ENCODE measurements at regions not wholly inside any gene's neighbourhood (a gene's known extent, or its start where the extent isn't known, plus 50 kb on each side); places are given as distances from the start of the nearest gene placed in this dataset.

GRCh38 chr13:89281331-89281730 is 1610.2 kb downstream of the SLITRK5 start:
- DNase-seq (ENCODE audit: insufficient read length) (no peak), FAIRE-seq (no peak)
- TF ChIP-seq POLR2A (IDR thresholded peaks at IDR 0.05; ENCODE audit: low read depth, low read length) (no peak), TAF1 (IDR thresholded peaks at IDR 0.05; ENCODE audit: borderline replicate concordance, low read depth, low read length) (no peak), POLR2AphosphoS5 (IDR thresholded peaks at IDR 0.05; ENCODE audit: low read depth, low read length) (no peak)

GRCh38 chr13:89282241-89282640 is 1611.1 kb downstream of the SLITRK5 start:
- DNase-seq (ENCODE audit: insufficient read length) (no peak), FAIRE-seq (no peak)
- TF ChIP-seq POLR2AphosphoS5 (IDR thresholded peaks at IDR 0.05; ENCODE audit: low read depth, low read length): no peak
- no peak for TF ChIP-seq POLR2A (IDR thresholded peaks at IDR 0.05; ENCODE audit: low read depth, low read length)
- no peak for TF ChIP-seq TAF1 (IDR thresholded peaks at IDR 0.05; ENCODE audit: borderline replicate concordance, low read depth, low read length)

GRCh38 chr13:89287381-89287780 is 1616.2 kb downstream of the SLITRK5 start:
- DNase-seq (ENCODE audit: insufficient read length): no peak
- FAIRE-seq: no peak
- TF ChIP-seq POLR2A (IDR thresholded peaks at IDR 0.05; ENCODE audit: low read depth, low read length): no peak
- TF ChIP-seq POLR2AphosphoS5 (IDR thresholded peaks at IDR 0.05; ENCODE audit: low read depth, low read length): no peak
- TF ChIP-seq TAF1 (IDR thresholded peaks at IDR 0.05; ENCODE audit: borderline replicate concordance, low read depth, low read length): no peak

- DNase-seq (ENCODE audit: insufficient read length): no peak
- FAIRE-seq: no peak
- TF ChIP-seq POLR2A (IDR thresholded peaks at IDR 0.05; ENCODE audit: low read depth, low read length): no peak
- TF ChIP-seq TAF1 (IDR thresholded peaks at IDR 0.05; ENCODE audit: borderline replicate concordance, low read depth, low read length): no peak
- TF ChIP-seq POLR2AphosphoS5 (IDR thresholded peaks at IDR 0.05; ENCODE audit: low read depth, low read length): no peak
Observed at GRCh38 chr13:89294115-89294867, 1623.1 kb downstream of the SLITRK5 start.

GRCh38 chr13:89307278-89307677 is 1636.1 kb downstream of the SLITRK5 start:
- FAIRE-seq (no peak), DNase-seq (ENCODE audit: insufficient read length) (no peak)
- TF ChIP-seq POLR2AphosphoS5 (IDR thresholded peaks at IDR 0.05; ENCODE audit: low read depth, low read length) (no peak), TAF1 (IDR thresholded peaks at IDR 0.05; ENCODE audit: borderline replicate concordance, low read depth, low read length) (no peak), POLR2A (IDR thresholded peaks at IDR 0.05; ENCODE audit: low read depth, low read length) (no peak)

GRCh38 chr13:89310943-89311672 is 1639.9 kb downstream of the SLITRK5 start:
- TF ChIP-seq POLR2AphosphoS5 (IDR thresholded peaks at IDR 0.05; ENCODE audit: low read depth, low read length): no peak
- no peak for TF ChIP-seq TAF1 (IDR thresholded peaks at IDR 0.05; ENCODE audit: borderline replicate concordance, low read depth, low read length)
- no peak for TF ChIP-seq POLR2A (IDR thresholded peaks at IDR 0.05; ENCODE audit: low read depth, low read length)
- no peak for FAIRE-seq
- no peak for DNase-seq (ENCODE audit: insufficient read length)

GRCh38 chr13:89315287-89315686 is 1644.1 kb downstream of the SLITRK5 start:
- FAIRE-seq (no peak), DNase-seq (ENCODE audit: insufficient read length) (no peak)
- TF ChIP-seq POLR2A (IDR thresholded peaks at IDR 0.05; ENCODE audit: low read depth, low read length) (no peak), TAF1 (IDR thresholded peaks at IDR 0.05; ENCODE audit: borderline replicate concordance, low read depth, low read length) (no peak), POLR2AphosphoS5 (IDR thresholded peaks at IDR 0.05; ENCODE audit: low read depth, low read length) (no peak)

- no peak for TF ChIP-seq POLR2A (IDR thresholded peaks at IDR 0.05; ENCODE audit: low read depth, low read length)
- no peak for TF ChIP-seq TAF1 (IDR thresholded peaks at IDR 0.05; ENCODE audit: borderline replicate concordance, low read depth, low read length)
- no peak for TF ChIP-seq POLR2AphosphoS5 (IDR thresholded peaks at IDR 0.05; ENCODE audit: low read depth, low read length)
- DNase-seq (ENCODE audit: insufficient read length) (no peak), FAIRE-seq (no peak)
Observed at GRCh38 chr13:89322466-89322865, 1651.3 kb downstream of the SLITRK5 start.

- DNase-seq (ENCODE audit: insufficient read length) (no peak), FAIRE-seq (no peak)
- no peak for TF ChIP-seq TAF1 (IDR thresholded peaks at IDR 0.05; ENCODE audit: borderline replicate concordance, low read depth, low read length)
Observed at GRCh38 chr13:89324582-89324981, 1653.4 kb downstream of the SLITRK5 start.

- FAIRE-seq (no peak), DNase-seq (ENCODE audit: insufficient read length) (no peak)
- no peak for TF ChIP-seq TAF1 (IDR thresholded peaks at IDR 0.05; ENCODE audit: borderline replicate concordance, low read depth, low read length)
Observed at GRCh38 chr13:89343165-89343564, 1672.0 kb downstream of the SLITRK5 start.

- no peak for FAIRE-seq
- no peak for DNase-seq (ENCODE audit: insufficient read length)
- no peak for TF ChIP-seq TAF1 (IDR thresholded peaks at IDR 0.05; ENCODE audit: borderline replicate concordance, low read depth, low read length)
- no peak for TF ChIP-seq POLR2AphosphoS5 (IDR thresholded peaks at IDR 0.05; ENCODE audit: low read depth, low read length)
- no peak for TF ChIP-seq POLR2A (IDR thresholded peaks at IDR 0.05; ENCODE audit: low read depth, low read length)
Observed at GRCh38 chr13:89352384-89352783, 1681.2 kb downstream of the SLITRK5 start.

GRCh38 chr13:89361909-89362308 is 1690.7 kb downstream of the SLITRK5 start:
- DNase-seq (ENCODE audit: insufficient read length) (no peak), FAIRE-seq (no peak)
- TF ChIP-seq POLR2A (IDR thresholded peaks at IDR 0.05; ENCODE audit: low read depth, low read length): no peak
- no peak for TF ChIP-seq POLR2AphosphoS5 (IDR thresholded peaks at IDR 0.05; ENCODE audit: low read depth, low read length)
- TF ChIP-seq TAF1 (IDR thresholded peaks at IDR 0.05; ENCODE audit: borderline replicate concordance, low read depth, low read length): no peak

Data from GM12892 (cell line).